22Rv1 (cell line): ENCODE measurements at regions not wholly inside any gene's neighbourhood (a gene's known extent, or its start where the extent isn't known, plus 50 kb on each side); places are given as distances from the start of the nearest gene placed in this dataset.

Experiments used
- ZFX ChIP-seq: fragments of 450-650 bp; IDR thresholded peaks from 2 replicates; pipeline ENCODE4 v1.6.1; 2017; ENCODE audit warnings: antibody characterized with exemption, borderline replicate concordance
- TF ChIP-seq, protein P1 (sequence below): fragments of 450-650 bp; IDR thresholded peaks from 2 replicates; pipeline ENCODE4 v1.5.1; 2017; ENCODE audit warnings: mild to moderate bottlenecking

DNA sequence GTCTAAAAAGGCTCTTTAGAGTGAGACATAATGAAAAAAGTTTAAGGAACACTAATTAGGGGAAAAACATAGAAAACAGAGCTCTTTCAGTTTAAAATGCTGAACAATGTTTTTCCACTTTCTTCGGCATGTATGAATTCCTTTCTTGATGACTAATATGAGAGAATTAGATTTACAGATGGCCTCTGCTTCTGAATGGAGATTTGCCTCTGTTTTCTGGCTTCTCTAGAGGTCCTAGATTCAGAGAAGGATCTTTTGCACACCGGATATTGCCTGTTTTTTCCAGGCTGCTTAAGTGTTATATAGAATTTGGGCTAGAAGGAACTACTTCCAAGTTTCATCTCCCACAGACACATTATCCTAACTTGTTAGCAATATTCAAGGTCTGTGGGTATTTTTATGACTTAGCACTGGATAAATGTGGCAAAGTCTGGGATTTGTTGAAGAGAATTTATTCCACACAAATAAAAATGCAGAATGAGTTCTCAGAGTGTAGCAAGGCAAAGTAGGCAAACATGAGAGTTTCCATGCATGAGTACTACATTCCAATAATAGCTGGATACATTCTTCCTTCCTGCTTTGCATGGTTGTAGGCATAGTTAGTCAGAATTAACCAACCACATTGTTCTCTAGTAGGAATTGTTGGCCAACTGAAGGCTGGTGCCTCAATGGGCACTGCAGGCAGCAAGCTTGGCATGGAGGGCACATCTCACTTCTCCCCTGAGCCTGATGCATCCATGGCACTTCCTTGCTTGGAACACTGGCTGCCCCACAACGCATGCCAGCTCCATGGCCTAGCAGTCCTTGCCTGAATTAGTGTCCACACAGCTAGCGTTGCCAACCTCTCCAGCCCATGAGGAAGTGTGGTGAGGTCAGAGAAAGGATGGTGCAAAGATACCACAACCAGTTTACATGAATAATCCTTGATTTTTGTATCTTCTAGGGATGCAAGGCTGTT, 224.2 kb downstream of the CLIC5 start:
- TF ChIP-seq, protein P1, sequence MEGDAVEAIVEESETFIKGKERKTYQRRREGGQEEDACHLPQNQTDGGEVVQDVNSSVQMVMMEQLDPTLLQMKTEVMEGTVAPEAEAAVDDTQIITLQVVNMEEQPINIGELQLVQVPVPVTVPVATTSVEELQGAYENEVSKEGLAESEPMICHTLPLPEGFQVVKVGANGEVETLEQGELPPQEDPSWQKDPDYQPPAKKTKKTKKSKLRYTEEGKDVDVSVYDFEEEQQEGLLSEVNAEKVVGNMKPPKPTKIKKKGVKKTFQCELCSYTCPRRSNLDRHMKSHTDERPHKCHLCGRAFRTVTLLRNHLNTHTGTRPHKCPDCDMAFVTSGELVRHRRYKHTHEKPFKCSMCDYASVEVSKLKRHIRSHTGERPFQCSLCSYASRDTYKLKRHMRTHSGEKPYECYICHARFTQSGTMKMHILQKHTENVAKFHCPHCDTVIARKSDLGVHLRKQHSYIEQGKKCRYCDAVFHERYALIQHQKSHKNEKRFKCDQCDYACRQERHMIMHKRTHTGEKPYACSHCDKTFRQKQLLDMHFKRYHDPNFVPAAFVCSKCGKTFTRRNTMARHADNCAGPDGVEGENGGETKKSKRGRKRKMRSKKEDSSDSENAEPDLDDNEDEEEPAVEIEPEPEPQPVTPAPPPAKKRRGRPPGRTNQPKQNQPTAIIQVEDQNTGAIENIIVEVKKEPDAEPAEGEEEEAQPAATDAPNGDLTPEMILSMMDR: no peak
- TF ChIP-seq ZFX: no peak
